ENCODE measurements at regions not wholly inside any gene's neighbourhood (a gene's known extent, or its start where the extent isn't known, plus 50 kb on each side); places are given as distances from the start of the nearest gene placed in this dataset.

- TF ChIP-seq GATA2 (IDR thresholded peaks at IDR 0.05; ENCODE audit: low read depth, low read length) (no peak), GATA3 (IDR thresholded peaks at IDR 0.05; ENCODE audit: low read depth, low read length) (no peak)
These were observed 102.3 kb upstream of the GULP1 start for GRCh38 chr2:188189356-188189755.

Data from SH-SY5Y (cell line).